ENCODE measurements at regions not wholly inside any gene's neighbourhood (a gene's known extent, or its start where the extent isn't known, plus 50 kb on each side); places are given as distances from the start of the nearest gene placed in this dataset.
"Not testable (repeated sequence)": the region's sequence is repeated elsewhere in the genome, so short reads cannot be mapped to it uniquely, and the experiment has no call there.

- DNase-seq (ENCODE audit: low read depth) = no peak
- no peak for TF ChIP-seq CTCF (conservative IDR thresholded peaks at IDR 0.05; ENCODE audit: control insufficient read depth, insufficient read depth, low read depth, low read length)
- no peak overlapping the region for H3K4me3 ChIP-seq (ENCODE audit: control insufficient read depth, low read depth, low read length)
Measured at GRCh38 chr4:162865102-162865501, 301.6 kb downstream of the NAF1 start.

GRCh38 chr4:162853788-162854187 is 312.9 kb downstream of the NAF1 start:
- H3K4me3 ChIP-seq (ENCODE audit: control insufficient read depth, low read depth, low read length) = no peak overlapping the region
- no peak for TF ChIP-seq CTCF (conservative IDR thresholded peaks at IDR 0.05; ENCODE audit: control insufficient read depth, insufficient read depth, low read depth, low read length)
- no peak for DNase-seq (ENCODE audit: low read depth)

- no peak for DNase-seq (ENCODE audit: low read depth)
- TF ChIP-seq CTCF (conservative IDR thresholded peaks at IDR 0.05; ENCODE audit: control insufficient read depth, insufficient read depth, low read depth, low read length) = no peak
- H3K4me3 ChIP-seq (ENCODE audit: control insufficient read depth, low read depth, low read length) = no peak overlapping the region
Measured at GRCh38 chr4:162852642-162853041, 314.0 kb downstream of the NAF1 start.

GRCh38 chr4:162851241-162851758 is 315.4 kb downstream of the NAF1 start:
- DNase-seq (ENCODE audit: low read depth); H3K4me3 ChIP-seq (ENCODE audit: control insufficient read depth, low read depth, low read length): not testable (repeated sequence)

- DNase-seq (ENCODE audit: low read depth) = no peak
- TF ChIP-seq CTCF (conservative IDR thresholded peaks at IDR 0.05; ENCODE audit: control insufficient read depth, insufficient read depth, low read depth, low read length) = no peak
- no peak overlapping the region for H3K4me3 ChIP-seq (ENCODE audit: control insufficient read depth, low read depth, low read length)
Measured at GRCh38 chr4:162849937-162850336, 316.8 kb downstream of the NAF1 start.

- H3K4me3 ChIP-seq (ENCODE audit: control insufficient read depth, low read depth, low read length) = no peak overlapping the region
- no peak for DNase-seq (ENCODE audit: low read depth)
- no peak for TF ChIP-seq CTCF (conservative IDR thresholded peaks at IDR 0.05; ENCODE audit: control insufficient read depth, insufficient read depth, low read depth, low read length)
Measured at GRCh38 chr4:162847945-162848549, 318.6 kb downstream of the NAF1 start.

GRCh38 chr4:162841753-162842152 is 324.9 kb downstream of the NAF1 start:
- no peak for TF ChIP-seq CTCF (conservative IDR thresholded peaks at IDR 0.05; ENCODE audit: control insufficient read depth, insufficient read depth, low read depth, low read length)
- DNase-seq (ENCODE audit: low read depth) = no peak
- no peak overlapping the region for H3K4me3 ChIP-seq (ENCODE audit: control insufficient read depth, low read depth, low read length)
